H1 (cell line): ENCODE measurements at regions not wholly inside any gene's neighbourhood (a gene's known extent, or its start where the extent isn't known, plus 50 kb on each side); places are given as distances from the start of the nearest gene placed in this dataset.

ENCODE experiments used
- CTCF ChIA-PET: fragments of 300-600 bp; sonication (Branson Sonifier 250); formaldehyde crosslinking; loops from one replicate; lab custom pipeline; 2021; ENCODE audit not compliant: partially characterized antibody; lab: Charles Lee
- POLR2A ChIA-PET: fragments of 300-600 bp; sonication (Branson Sonifier 250); formaldehyde crosslinking; loops from one replicate; lab custom pipeline; 2021; ENCODE audit warnings: inconsistent platforms; ENCODE audit not compliant: partially characterized antibody; lab: Charles Lee
- DNase-seq, 2 experiments: peaks; one replicate each; pipeline versions ENCODE4 v3.0.0 to v3.0.0-alpha.2; 2010 to 2022; ENCODE audit warnings: low spot score in 2 of 2, low read depth in 1 of 2, mixed read lengths in 1 of 2
- FAIRE-seq: peaks from 2 replicates; lab custom pipeline; 2011; peaks lifted over from hg19 to GRCh38; lab: Jason Lieb, UNC
- H2AFZ ChIP-seq: 2 replicates; pipeline ENCODE4 v1.8.1; 2012; ENCODE audit warnings: low read length, inconsistent platforms
- H2AK5ac ChIP-seq: 2 replicates; pipeline ENCODE4 v1.6.1; 2013; ENCODE audit warnings: low read depth, low read length
- H2BK120ac ChIP-seq: replicated peaks from 2 replicates; pipeline ENCODE3; 2013; ENCODE audit warnings: low read depth, low read length, inconsistent platforms
- H2BK12ac ChIP-seq: 2 replicates; pipeline ENCODE4 v1.6.1; 2013; ENCODE audit warnings: low read depth, low read length
- H2BK15ac ChIP-seq: 2 replicates; pipeline ENCODE4 v1.6.1; 2013; ENCODE audit warnings: low read length
- H2BK20ac ChIP-seq: 2 replicates; pipeline ENCODE4 v1.6.1; 2013; ENCODE audit warnings: low read length
- H2BK5ac ChIP-seq: 2 replicates; pipeline ENCODE4 v1.6.1; 2013; ENCODE audit warnings: low read depth, low read length
- H3K14ac ChIP-seq: 2 replicates; pipeline ENCODE4 v1.6.1; 2013; ENCODE audit warnings: inconsistent platforms; ENCODE audit not compliant: insufficient read length
- H3K18ac ChIP-seq: 2 replicates; pipeline ENCODE4 v1.6.1; 2013; ENCODE audit warnings: low read length; ENCODE audit errors: extremely low read depth
- H3K23ac ChIP-seq: 2 replicates; pipeline ENCODE4 v1.6.1; 2013; ENCODE audit warnings: inconsistent platforms; ENCODE audit not compliant: insufficient read length
- H3K23me2 ChIP-seq: 2 replicates; pipeline ENCODE4 v1.6.1; 2013; ENCODE audit warnings: low read depth, low read length
- H3K27ac ChIP-seq: 2 replicates; pipeline ENCODE4 v1.6.1; 2011; ENCODE audit warnings: low read depth, low read length, inconsistent platforms
- H3K27me3 ChIP-seq, 4 experiments: replicated peaks in 1 of 4; 1 replicate in 1 of 4; 2 replicates in 3 of 4; pipeline versions ENCODE4 v1.6.1 to v1.8.1; 2011 to 2013; ENCODE audit warnings: low read length in 3 of 4, mild to moderate bottlenecking in 3 of 4, inconsistent platforms in 2 of 4, mixed read lengths in 2 of 4, moderate library complexity in 1 of 4; ENCODE audit not compliant: control insufficient read depth in 3 of 4, insufficient read depth in 3 of 4; ENCODE audit errors: extremely low read depth in 1 of 4
- H3K36me3 ChIP-seq, 4 experiments: 2 replicates each; pipeline versions ENCODE4 v1.6.1 to v1.8.1; 2011 to 2013; ENCODE audit warnings: mild to moderate bottlenecking in 4 of 4, low read length in 3 of 4, moderate library complexity in 2 of 4, control low read depth in 1 of 4, inconsistent platforms in 1 of 4; ENCODE audit not compliant: insufficient read depth in 4 of 4, control insufficient read depth in 2 of 4
- H3K4ac ChIP-seq: replicated peaks from 2 replicates; pipeline ENCODE3; 2013; ENCODE audit warnings: low read length, low read depth, mixed read lengths, inconsistent platforms; ENCODE audit not compliant: insufficient read length
- H3K4me1 ChIP-seq, 4 experiments: replicated peaks in 1 of 4; 1 replicate in 1 of 4; 2 replicates in 3 of 4; pipeline versions ENCODE4 v1.6.1 to v1.8.1; 2011 to 2013; ENCODE audit warnings: low read length in 3 of 4, inconsistent platforms in 2 of 4, mixed read lengths in 1 of 4; ENCODE audit not compliant: insufficient read depth in 4 of 4, control insufficient read depth in 3 of 4
- H3K4me2 ChIP-seq, 2 experiments: 2 replicates each; pipeline versions ENCODE4 v1.6.1 to v1.8.1; 2011 to 2013; ENCODE audit warnings: low read depth in 2 of 2, low read length in 2 of 2, control low read depth in 1 of 2, inconsistent platforms in 1 of 2, mild to moderate bottlenecking in 1 of 2; ENCODE audit not compliant: insufficient read depth in 1 of 2
- H3K4me3 ChIP-seq, 4 experiments: fragments of 200-600, 300-600 bp in 1 of 4; sonication (generic), shearing (Covaris generic), sonication (Bioruptor Twin) in 1 of 4; 2 replicates each; pipeline versions ENCODE4 v1.5.1 to v1.8.1; 2011 to 2016; ENCODE audit warnings: low read length in 4 of 4, low read depth in 3 of 4, control low read depth in 2 of 4, inconsistent platforms in 2 of 4, mild to moderate bottlenecking in 2 of 4, mixed read lengths in 1 of 4, moderate library complexity in 1 of 4; ENCODE audit not compliant: insufficient read depth in 2 of 4; ENCODE audit errors: extremely low read depth in 1 of 4
- H3K56ac ChIP-seq: replicated peaks from 2 replicates; pipeline ENCODE3; 2013; ENCODE audit warnings: low read depth, mild to moderate bottlenecking, mixed read lengths, low read length, inconsistent platforms; ENCODE audit not compliant: insufficient read length
- H3K79me1 ChIP-seq: 2 replicates; pipeline ENCODE4 v1.6.1; 2013; ENCODE audit warnings: low read depth, low read length, control low read depth
- H3K79me2 ChIP-seq, 2 experiments: 2 replicates each; pipeline versions ENCODE4 v1.6.1 to v1.8.1; 2012 to 2013; ENCODE audit warnings: low read length in 2 of 2, mild to moderate bottlenecking in 2 of 2, inconsistent platforms in 1 of 2; ENCODE audit not compliant: insufficient read depth in 2 of 2, control insufficient read depth in 1 of 2
- H3K9ac ChIP-seq, 4 experiments: replicated peaks in 1 of 4; 1 replicate in 1 of 4; 2 replicates in 3 of 4; pipeline versions ENCODE4 v1.6.1 to v1.8.1; 2011 to 2013; ENCODE audit warnings: low read depth in 3 of 4, low read length in 3 of 4, control low read depth in 2 of 4, mild to moderate bottlenecking in 2 of 4, moderate library complexity in 2 of 4, inconsistent platforms in 1 of 4; ENCODE audit errors: extremely low read depth in 1 of 4
- H3K9me3 ChIP-seq, 2 experiments: 2 replicates each; pipeline versions ENCODE4 v1.6.1 to v1.8.1; 2012 to 2013; ENCODE audit warnings: mild to moderate bottlenecking in 2 of 2, moderate library complexity in 2 of 2, control low read depth in 1 of 2, inconsistent platforms in 1 of 2, low read depth in 1 of 2, low read length in 1 of 2, mixed read lengths in 1 of 2; ENCODE audit not compliant: insufficient read depth in 2 of 2
- H4K20me1 ChIP-seq, 2 experiments: replicated peaks in 1 of 2; 2 replicates each; pipeline versions ENCODE3 to v1.8.1; 2011 to 2013; ENCODE audit warnings: inconsistent platforms in 2 of 2, low read length in 2 of 2, mild to moderate bottlenecking in 1 of 2; ENCODE audit not compliant: insufficient read depth in 2 of 2, control insufficient read depth in 1 of 2
- H4K5ac ChIP-seq: 2 replicates; pipeline ENCODE4 v1.6.1; 2013; ENCODE audit warnings: low read length, low read depth, mixed read lengths, inconsistent platforms; ENCODE audit not compliant: insufficient read length
- H4K8ac ChIP-seq: 2 replicates; pipeline ENCODE4 v1.8.0; 2013; ENCODE audit warnings: mild to moderate bottlenecking, moderate library complexity, low read length, inconsistent platforms; ENCODE audit not compliant: insufficient read depth; ENCODE audit errors: extremely low read depth
- H4K91ac ChIP-seq: replicated peaks from 2 replicates; pipeline ENCODE3; 2013; ENCODE audit warnings: low read length, mixed read lengths, inconsistent platforms; ENCODE audit not compliant: insufficient read length
- NANOG ChIP-seq: IDR thresholded peaks from 2 replicates; pipeline ENCODE4 v1.6.1; 2011; ENCODE audit warnings: low read length, low read depth, mild to moderate bottlenecking, inconsistent platforms; ENCODE audit not compliant: insufficient read depth, poor library complexity, severe bottlenecking
- RFX5 ChIP-seq: IDR thresholded peaks from 2 replicates; pipeline ENCODE4 v1.6.1; 2011; ENCODE audit warnings: low read depth, low read length, improper control_type of control experiment, borderline replicate concordance
- YY1 ChIP-seq: IDR thresholded peaks from 2 replicates; pipeline ENCODE4 v1.6.1; 2011; ENCODE audit warnings: low read depth, mild to moderate bottlenecking, low read length
- WGBS, 2 experiments: shearing (Covaris generic) in 1 of 2; methylation state at CpG; one replicate each; pipeline versions ENCODE4 v1.1.6 to v1.1.7; 2013 to 2015; ENCODE audit warnings: low lambda C conversion rate in 2 of 2, mixed read lengths in 2 of 2, inconsistent platforms in 1 of 2, low coverage in 1 of 2, missing lambda C conversion rate in 1 of 2; ENCODE audit not compliant: insufficient replicate concordance in 2 of 2, insufficient coverage in 1 of 2, insufficient read length in 1 of 2; ENCODE audit errors: extremely low coverage in 1 of 2, missing lambda C conversion rate in 1 of 2; 5-methylcytosine and 5-hydroxymethylcytosine counted together

GRCh38 chr2:47249931-47250330 is 73.6 kb upstream of the CALM2 start:
- Histone ChIP-seq H2AK5ac (no peak overlapping the region), H3K9ac (no peak overlapping the region), H2AFZ (no peak overlapping the region), H4K8ac (no peak overlapping the region), H3K4me3 (no peak overlapping the region), H2BK15ac (no peak overlapping the region; the same call in 1 of the 2 replicates), H4K20me1 (no peaks in the 10 kb centered on the region), H3K4me2 (no peak overlapping the region)
- CTCF ChIA-PET = interaction anchor here (0.9 to 3.6 kb wide), 5 partner anchors 9 to 235 kb away, joined by 3 to 10 read pairs (median 3); no protein-coding TSS in a partner anchor
- no peak for FAIRE-seq
- no peak for TF ChIP-seq NANOG
- TF ChIP-seq RFX5 = no peak
- no peak for TF ChIP-seq YY1
- TF ChIP-seq, all 59 proteins: peak for 0
- Histone ChIP-seq H3K56ac (no peak overlapping the region), H3K23ac (no peak overlapping the region), H2BK20ac (no peak overlapping the region), H3K4ac (no peak overlapping the region), H2BK120ac (no peak overlapping the region), H3K79me2 (no peaks in the 10 kb centered on the region), H3K27ac (no peak overlapping the region), H3K14ac (no peak overlapping the region), H3K9me3 (no peaks in the 10 kb centered on the region), H3K18ac (no peak overlapping the region), H2BK12ac (no peak overlapping the region), H3K36me3 (no peaks in the 10 kb centered on the region), H4K5ac (no peak overlapping the region), H4K91ac (no peak overlapping the region), H3K4me1 (peaks cover 0 to 5% (median 1%) of the 10 kb centered on the region in 4 experiments; a peak in 4 of 7 replicates), H3K79me1 (no peaks in the 10 kb centered on the region), H2BK5ac (no peak overlapping the region), H3K23me2 (no peaks in the 10 kb centered on the region; the same call in 1 of the 2 replicates), H3K27me3 (no peaks in the 10 kb centered on the region)
- DNase-seq = no peak
- WGBS, 2 experiments = 96% methylated on average over 6 of the region's 6 CpGs; no CpG with 5 or more reads in 1 of the 2 experiments
- POLR2A ChIA-PET = interaction anchor here (1.1 kb wide), 1 partner anchor 14 kb away, joined by 3 read pairs; no protein-coding TSS in a partner anchor
